Spleen (tissue), 7 donors: ENCODE measurements at regions not wholly inside any gene's neighbourhood (a gene's known extent, or its start where the extent isn't known, plus 50 kb on each side); places are given as distances from the start of the nearest gene placed in this dataset.

Experiments used
- POLR2A ChIP-seq, 3 donors: fragments of 450-650 bp; IDR thresholded peaks; one replicate each; pipeline ENCODE4 v1.5.1; 2017; ENCODE audit warnings: antibody characterized with exemption in 3 of 3, mild to moderate bottlenecking in 1 of 3
- POLR2AphosphoS5 ChIP-seq, 3 donors: sonication (generic); formaldehyde crosslinking; IDR thresholded peaks; one replicate each; pipeline ENCODE4 v1.5.1; 2017; ENCODE audit warnings: antibody characterized with exemption in 3 of 3
- TF ChIP-seq, protein P1 (sequence below), 11 experiments: fragments of 200-600 bp in 7 of 11; fragments of 450-650 bp in 4 of 11; sonication (generic) in 4 of 11; IDR thresholded peaks in 8 of 11; conservative IDR thresholded peaks in 3 of 11; 1 replicate in 7 of 11; 2 replicates in 4 of 11; pipeline versions ENCODE4 v1.4.0 to v1.8.0; 2016 to 2021; ENCODE audit warnings: antibody characterized with exemption in 11 of 11, inconsistent platforms in 4 of 11, mild to moderate bottlenecking in 1 of 11
- donor health status: DM: no; HTN: no; CAD: no; lungs with moderate emphysema.
- donor health status: DM: no; HTN: no; CAD: no.
- donor health status: DM: no; HTN: no; CAD: no.

DNA sequence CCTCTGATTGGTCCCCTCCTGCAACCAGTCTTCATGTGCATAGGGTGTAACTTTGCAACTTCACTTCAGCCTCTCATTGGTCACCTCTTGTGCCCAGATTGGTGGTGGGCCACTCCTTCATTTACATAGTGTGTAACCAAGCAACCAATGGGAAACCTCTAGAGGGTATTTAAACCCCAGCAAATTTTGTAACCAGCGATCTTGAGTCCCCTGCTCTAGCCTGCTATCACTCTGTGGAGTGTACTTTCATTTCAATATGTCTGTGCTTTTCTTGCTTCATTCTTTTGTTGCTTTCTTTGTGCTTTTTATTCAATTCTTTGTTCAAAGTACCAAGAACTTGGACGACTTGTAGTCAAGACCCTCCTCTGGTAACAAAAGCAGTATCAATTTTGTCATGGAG, 1336.9 kb upstream of the SPRY2 start:
- TF ChIP-seq, protein P1, sequence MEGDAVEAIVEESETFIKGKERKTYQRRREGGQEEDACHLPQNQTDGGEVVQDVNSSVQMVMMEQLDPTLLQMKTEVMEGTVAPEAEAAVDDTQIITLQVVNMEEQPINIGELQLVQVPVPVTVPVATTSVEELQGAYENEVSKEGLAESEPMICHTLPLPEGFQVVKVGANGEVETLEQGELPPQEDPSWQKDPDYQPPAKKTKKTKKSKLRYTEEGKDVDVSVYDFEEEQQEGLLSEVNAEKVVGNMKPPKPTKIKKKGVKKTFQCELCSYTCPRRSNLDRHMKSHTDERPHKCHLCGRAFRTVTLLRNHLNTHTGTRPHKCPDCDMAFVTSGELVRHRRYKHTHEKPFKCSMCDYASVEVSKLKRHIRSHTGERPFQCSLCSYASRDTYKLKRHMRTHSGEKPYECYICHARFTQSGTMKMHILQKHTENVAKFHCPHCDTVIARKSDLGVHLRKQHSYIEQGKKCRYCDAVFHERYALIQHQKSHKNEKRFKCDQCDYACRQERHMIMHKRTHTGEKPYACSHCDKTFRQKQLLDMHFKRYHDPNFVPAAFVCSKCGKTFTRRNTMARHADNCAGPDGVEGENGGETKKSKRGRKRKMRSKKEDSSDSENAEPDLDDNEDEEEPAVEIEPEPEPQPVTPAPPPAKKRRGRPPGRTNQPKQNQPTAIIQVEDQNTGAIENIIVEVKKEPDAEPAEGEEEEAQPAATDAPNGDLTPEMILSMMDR (IDR thresholded peaks at IDR 0.05 in 8 of 11, conservative IDR thresholded peaks at IDR 0.05 in 3 of 11) = no peak
- no peak for TF ChIP-seq POLR2A (IDR thresholded peaks at IDR 0.05)
- TF ChIP-seq POLR2AphosphoS5 (IDR thresholded peaks at IDR 0.05) = no peak
